ENCODE measurements at regions not wholly inside any gene's neighbourhood (a gene's known extent, or its start where the extent isn't known, plus 50 kb on each side); places are given as distances from the start of the nearest gene placed in this dataset.

- no peak for TF ChIP-seq ZNF274 (IDR thresholded peaks at IDR 0.05; ENCODE audit: low read depth, low read length)
- no peak for TF ChIP-seq YY1 (IDR thresholded peaks at IDR 0.05; ENCODE audit: insufficient read depth, insufficient read length)
- TF ChIP-seq SUZ12 (IDR thresholded peaks at IDR 0.05; ENCODE audit: extremely low read depth, insufficient read depth, insufficient read length) = no peak
Observed at GRCh38 chr7:66869660-66870450, 51.2 kb upstream of the TMEM248 start.
